SK-N-SH (cell line): ENCODE measurements at regions not wholly inside any gene's neighbourhood (a gene's known extent, or its start where the extent isn't known, plus 50 kb on each side); places are given as distances from the start of the nearest gene placed in this dataset.

Experiments used
- CTCF ChIA-PET: fragments of 300-600, 350-600 bp; formaldehyde crosslinking; extraction: SDS; loops from one replicate; lab custom pipeline; 2021; lab: Yijun Ruan, JAX
- POLR2A ChIA-PET: fragments of 350-600 bp; sonication (Branson Sonifier 250); formaldehyde crosslinking; extraction: SDS; loops from one replicate; lab custom pipeline; 2020; ENCODE audit warnings: antibody characterized with exemption, inconsistent platforms; lab: Yijun Ruan, JAX
- DNase-seq: peaks from one replicate; pipeline ENCODE4 v3.0.0; 2012
- H2AFZ ChIP-seq: fragments of 200-600 bp; sonication (generic); 2 replicates; pipeline ENCODE4 v1.8.1; 2016; ENCODE audit warnings: antibody characterized with exemption, mild to moderate bottlenecking, low read depth
- H3F3A ChIP-seq: fragments of 200-600 bp; sonication (generic); replicated peaks from 2 replicates; pipeline ENCODE3; 2016; ENCODE audit warnings: antibody characterized with exemption, mild to moderate bottlenecking; ENCODE audit not compliant: insufficient read depth
- H3K27ac ChIP-seq, 2 experiments: fragments of 200-500 bp in 1 of 2; fragments of 200-600 bp in 1 of 2; sonication (Bioruptor generic) in 1 of 2; sonication (generic), shearing (Covaris generic) in 1 of 2; 2 replicates each; pipeline versions ENCODE4 v1.5.1 to v1.6.1; 2014 to 2016; ENCODE audit warnings: low read depth in 2 of 2, inconsistent platforms in 1 of 2, low read length in 1 of 2, mild to moderate bottlenecking in 1 of 2, mixed read lengths in 1 of 2
- H3K27me3 ChIP-seq: fragments of 200-600 bp; sonication (generic), shearing (Covaris generic); 2 replicates; pipeline ENCODE4 v1.6.1; 2016; ENCODE audit warnings: mixed run types; ENCODE audit not compliant: insufficient read depth
- H3K36me3 ChIP-seq, 2 experiments: fragments of 200-500 bp in 1 of 2; fragments of 200-600 bp in 1 of 2; sonication (Bioruptor generic) in 1 of 2; sonication (generic) in 1 of 2; replicated peaks in 1 of 2; 2 replicates each; pipeline versions ENCODE3 to v1.5.1; 2014 to 2016; ENCODE audit warnings: low read length in 1 of 2, mild to moderate bottlenecking in 1 of 2; ENCODE audit not compliant: insufficient read depth in 2 of 2, control insufficient read depth in 1 of 2
- H3K4me1 ChIP-seq, 2 experiments: fragments of 200-500 bp in 1 of 2; fragments of 200-600 bp in 1 of 2; sonication (Bioruptor generic) in 1 of 2; sonication (generic), shearing (Covaris generic) in 1 of 2; 2 replicates each; pipeline versions ENCODE4 v1.5.1 to v1.6.1; 2014 to 2016; ENCODE audit warnings: low read depth in 1 of 2, low read length in 1 of 2, mixed run types in 1 of 2; ENCODE audit not compliant: insufficient read depth in 2 of 2, control insufficient read depth in 1 of 2
- H3K4me2 ChIP-seq: fragments of 200-600 bp; sonication (generic), shearing (Covaris generic); 2 replicates; pipeline ENCODE4 v1.6.1; 2017; ENCODE audit warnings: mixed run types
- H3K4me3 ChIP-seq, 2 experiments: fragments of 200-500 bp in 1 of 2; fragments of 200-600 bp in 1 of 2; sonication (Bioruptor generic) in 1 of 2; sonication (generic), shearing (Covaris generic) in 1 of 2; 2 replicates each; pipeline versions ENCODE4 v1.5.1 to v1.8.1; 2014 to 2016; ENCODE audit warnings: low read depth in 2 of 2, inconsistent platforms in 1 of 2, low read length in 1 of 2, mild to moderate bottlenecking in 1 of 2, mixed read lengths in 1 of 2, moderate library complexity in 1 of 2
- H3K79me2 ChIP-seq: fragments of 200-600 bp; sonication (generic); 2 replicates; pipeline ENCODE4 v1.8.1; 2017; ENCODE audit warnings: mild to moderate bottlenecking; ENCODE audit not compliant: insufficient read depth
- H3K9ac ChIP-seq: fragments of 200-600 bp; sonication (generic); 2 replicates; pipeline ENCODE4 v1.6.1; 2017; ENCODE audit warnings: mixed run types
- H3K9me2 ChIP-seq: fragments of 200-600 bp; sonication (generic); 2 replicates; pipeline ENCODE4 v1.6.1; 2017; ENCODE audit warnings: mixed run types
- H3K9me3 ChIP-seq: fragments of 200-600 bp; sonication (generic); 2 replicates; pipeline ENCODE4 v1.6.1; 2017; ENCODE audit warnings: mixed run types, mild to moderate bottlenecking, moderate library complexity
- H4K20me1 ChIP-seq: fragments of 200-600 bp; sonication (generic); 2 replicates; pipeline ENCODE4 v1.6.1; 2017; ENCODE audit warnings: mild to moderate bottlenecking, mixed run types; ENCODE audit not compliant: insufficient read depth
- CHD2 ChIP-seq: fragments of 150-350 bp; IDR thresholded peaks from 2 replicates; pipeline ENCODE4 v1.6.1; 2018; ENCODE audit warnings: low read length; ENCODE audit not compliant: partially characterized antibody
- CTCF ChIP-seq: fragments of 200-600 bp; sonication (generic); IDR thresholded peaks from 2 replicates; pipeline ENCODE4 v1.6.1; 2017; ENCODE audit warnings: antibody characterized with exemption, mild to moderate bottlenecking, moderate library complexity
- EP300 ChIP-seq, 2 experiments: IDR thresholded peaks; 2 replicates each; pipeline versions ENCODE4 v1.4.0 to v1.6.1; 2012; ENCODE audit warnings: borderline replicate concordance in 1 of 2, low read depth in 1 of 2, low read length in 1 of 2
- FOXJ3 ChIP-seq: sonication (generic); formaldehyde crosslinking; IDR thresholded peaks from 2 replicates; pipeline ENCODE4 v1.5.1; 2020; ENCODE audit warnings: mild to moderate bottlenecking, missing genetic modification reagents
- FOXM1 ChIP-seq: IDR thresholded peaks from 2 replicates; pipeline ENCODE4 v1.4.0; 2012; ENCODE audit warnings: low read depth, mild to moderate bottlenecking
- GABPA ChIP-seq: IDR thresholded peaks from 2 replicates; pipeline ENCODE4 v1.4.0; 2012; ENCODE audit warnings: low read depth, mild to moderate bottlenecking
- GATA2 ChIP-seq: sonication (generic); formaldehyde crosslinking; IDR thresholded peaks from 2 replicates; pipeline ENCODE4 v1.5.0; 2020; ENCODE audit warnings: mild to moderate bottlenecking, missing genetic modification reagents
- JUND ChIP-seq: IDR thresholded peaks from 2 replicates; pipeline ENCODE4 v1.4.0; 2012
- MAX ChIP-seq: IDR thresholded peaks from 2 replicates; pipeline ENCODE4 v1.4.0; 2012; ENCODE audit warnings: low read depth
- MEF2A ChIP-seq: IDR thresholded peaks from 2 replicates; pipeline ENCODE4 v1.4.0; 2012; ENCODE audit warnings: low read depth, borderline replicate concordance
- MXI1 ChIP-seq: IDR thresholded peaks from 2 replicates; pipeline ENCODE4 v1.6.1; 2012; ENCODE audit warnings: mild to moderate bottlenecking, low read depth, low read length, improper control_type of control experiment
- RAD21 ChIP-seq: IDR thresholded peaks from 2 replicates; pipeline ENCODE4 v1.6.1; 2012; ENCODE audit warnings: mild to moderate bottlenecking, low read length
- RCOR1 ChIP-seq: fragments of 150-350 bp; IDR thresholded peaks from 2 replicates; pipeline ENCODE4 v1.6.1; 2017; ENCODE audit warnings: antibody characterized with exemption, low read length
- REST ChIP-seq: IDR thresholded peaks from 2 replicates; pipeline ENCODE4 v1.6.1; 2012; ENCODE audit warnings: mild to moderate bottlenecking, low read depth, low read length, moderate library complexity
- SIN3A ChIP-seq: IDR thresholded peaks from 2 replicates; pipeline ENCODE4 v1.6.1; 2012; ENCODE audit warnings: low read depth, mild to moderate bottlenecking, low read length, moderate library complexity, borderline replicate concordance
- USF1 ChIP-seq: IDR thresholded peaks from 2 replicates; pipeline ENCODE4 v1.4.0; 2012; ENCODE audit warnings: low read depth, borderline replicate concordance

- TF ChIP-seq REST (no peak), FOXJ3 (no peak), RCOR1 (no peak), USF1 (no peak)
Observed at GRCh38 chr6:153720732-153721131, 318.3 kb upstream of the OPRM1 start (continued).

- no peaks in the 10 kb centered on the region for H3K9me2 ChIP-seq
- H3F3A ChIP-seq = no peaks in the 10 kb centered on the region
- H3K4me3 ChIP-seq = no peak overlapping the region
- no peak overlapping the region for H3K9ac ChIP-seq
- no peak overlapping the region for H2AFZ ChIP-seq
- no peaks in the 10 kb centered on the region for H4K20me1 ChIP-seq
- no peaks in the 10 kb centered on the region for H3K79me2 ChIP-seq
- DNase-seq = no peak
- no peaks in the 10 kb centered on the region for H3K4me1 ChIP-seq
- no peaks in the 10 kb centered on the region for H3K27me3 ChIP-seq
- H3K27ac ChIP-seq = no peak overlapping the region
- CTCF ChIA-PET = no interaction called here
- no peak overlapping the region for H3K4me2 ChIP-seq
- TF ChIP-seq RAD21 (no peak), CHD2 (no peak), REST (no peak), FOXJ3 (no peak), SIN3A (no peak), CTCF (no peak), GABPA (no peak), MAX (no peak), JUND (no peak), EP300 (IDR thresholded peaks at IDR 0.05; ENCODE audit: borderline replicate concordance in 1 of 2, low read depth in 1 of 2, low read length in 1 of 2) (no peak), GATA2 (no peak), MEF2A (no peak), MXI1 (no peak), FOXM1 (no peak)
- no peaks in the 10 kb centered on the region for H3K36me3 ChIP-seq
- POLR2A ChIA-PET = no interaction called here
- no peaks in the 10 kb centered on the region for H3K9me3 ChIP-seq
Observed at GRCh38 chr6:153705429-153705828, 333.6 kb upstream of the OPRM1 start.
